ENCODE measurements at regions not wholly inside any gene's neighbourhood (a gene's known extent, or its start where the extent isn't known, plus 50 kb on each side); places are given as distances from the start of the nearest gene placed in this dataset.
"Not testable (repeated sequence)": the region's sequence is repeated elsewhere in the genome, so short reads cannot be mapped to it uniquely, and the experiment has no call there.

- intact Hi-C loops (cut with DNase I): no loop called here
- Histone ChIP-seq H3K9me3 (replicated peaks in 1 of 3) (no peaks in the 10 kb centered on the region), H3K4me1 (replicated peaks in 1 of 2) (no peaks in the 10 kb centered on the region), H3K27ac (no peak overlapping the region), H3K36me3 (replicated peaks in 1 of 2) (no peaks in the 10 kb centered on the region), H3K4me3 (no peak overlapping the region), H3K27me3 (no peaks in the 10 kb centered on the region)
- TF ChIP-seq CTCF (IDR thresholded peaks at IDR 0.05): peak in 2 of 6 experiments; percentile 14 to 20
- TF ChIP-seq POLR2A (IDR thresholded peaks at IDR 0.05): no peak
- 81 to 85% (median 83%) methylated on average over 1 of the region's 1 CpG for WGBS, 4 donors
- no peak for DNase-seq
Observed at GRCh38 chr4:110344165-110344564, 131.8 kb upstream of the ENPEP start.

GRCh38 chr4:110343534-110343933 lies 132.4 kb upstream of the ENPEP start:
- Histone ChIP-seq H3K27me3 (no peaks in the 10 kb centered on the region), H3K27ac (no peak overlapping the region), H3K36me3 (replicated peaks in 1 of 2) (no peaks in the 10 kb centered on the region), H3K9me3 (replicated peaks in 1 of 3) (no peaks in the 10 kb centered on the region), H3K4me1 (replicated peaks in 1 of 2) (no peaks in the 10 kb centered on the region), H3K4me3 (no peak overlapping the region)
- TF ChIP-seq POLR2A (IDR thresholded peaks at IDR 0.05) (no peak), CTCF (IDR thresholded peaks at IDR 0.05) (no peak)
- DNase-seq: no peak
- 71 to 86% (median 79%) methylated on average over 2 of the region's 2 CpGs for WGBS, 4 donors
- intact Hi-C loops (cut with DNase I): no loop called here

- intact Hi-C loops (cut with DNase I); H3K4me1 ChIP-seq (replicated peaks in 1 of 2); H3K27me3 ChIP-seq; H3K4me3 ChIP-seq; H3K9me3 ChIP-seq (replicated peaks in 1 of 3); H3K36me3 ChIP-seq (replicated peaks in 1 of 2); H3K27ac ChIP-seq; DNase-seq: not testable (repeated sequence)
Observed at GRCh38 chr4:110341118-110341517, 134.8 kb upstream of the ENPEP start.

GRCh38 chr4:110335399-110335798 lies 137.0 kb upstream of the ELOVL6 start:
- Histone ChIP-seq H3K4me3 (no peak overlapping the region), H3K4me1 (replicated peaks in 1 of 2) (no peaks in the 10 kb centered on the region), H3K27ac (no peak overlapping the region), H3K36me3 (replicated peaks in 1 of 2) (no peaks in the 10 kb centered on the region), H3K27me3 (no peaks in the 10 kb centered on the region), H3K9me3 (replicated peaks in 1 of 3) (no peaks in the 10 kb centered on the region)
- WGBS, 4 donors: 78 to 87% (median 85%) methylated on average over 5 of the region's 5 CpGs
- no peak for TF ChIP-seq POLR2A (IDR thresholded peaks at IDR 0.05)
- no peak for TF ChIP-seq CTCF (IDR thresholded peaks at IDR 0.05)
- no peak for DNase-seq
- intact Hi-C loops (cut with DNase I): no loop called here

- no peaks in the 10 kb centered on the region for H3K4me1 ChIP-seq (replicated peaks in 1 of 2)
- no peak for DNase-seq
- intact Hi-C loops (cut with DNase I): no loop called here
- no peak overlapping the region for H3K27ac ChIP-seq
- H3K36me3 ChIP-seq (replicated peaks in 1 of 2): no peaks in the 10 kb centered on the region
- H3K27me3 ChIP-seq: no peaks in the 10 kb centered on the region
- no peaks in the 10 kb centered on the region for H3K9me3 ChIP-seq (replicated peaks in 1 of 3)
- TF ChIP-seq CTCF (IDR thresholded peaks at IDR 0.05) (no peak), POLR2A (IDR thresholded peaks at IDR 0.05) (no peak)
- WGBS, 4 donors: 44 to 71% (median 50%) methylated on average over 2 of the region's 2 CpGs
- no peak overlapping the region for H3K4me3 ChIP-seq
Observed at GRCh38 chr4:110332483-110332882, 134.1 kb upstream of the ELOVL6 start.

GRCh38 chr4:110326426-110326825 lies 128.0 kb upstream of the ELOVL6 start:
- H3K27ac ChIP-seq; H3K4me3 ChIP-seq; H3K4me1 ChIP-seq (replicated peaks in 1 of 2); H3K27me3 ChIP-seq; intact Hi-C loops (cut with DNase I); H3K36me3 ChIP-seq (replicated peaks in 1 of 2); DNase-seq; H3K9me3 ChIP-seq (replicated peaks in 1 of 3): not testable (repeated sequence)
- WGBS, 4 donors: 75 to 83% (median 80%) methylated on average over 4 of the region's 4 CpGs
